ENCODE measurements at regions not wholly inside any gene's neighbourhood (a gene's known extent, or its start where the extent isn't known, plus 50 kb on each side); places are given as distances from the start of the nearest gene placed in this dataset.

DNA sequence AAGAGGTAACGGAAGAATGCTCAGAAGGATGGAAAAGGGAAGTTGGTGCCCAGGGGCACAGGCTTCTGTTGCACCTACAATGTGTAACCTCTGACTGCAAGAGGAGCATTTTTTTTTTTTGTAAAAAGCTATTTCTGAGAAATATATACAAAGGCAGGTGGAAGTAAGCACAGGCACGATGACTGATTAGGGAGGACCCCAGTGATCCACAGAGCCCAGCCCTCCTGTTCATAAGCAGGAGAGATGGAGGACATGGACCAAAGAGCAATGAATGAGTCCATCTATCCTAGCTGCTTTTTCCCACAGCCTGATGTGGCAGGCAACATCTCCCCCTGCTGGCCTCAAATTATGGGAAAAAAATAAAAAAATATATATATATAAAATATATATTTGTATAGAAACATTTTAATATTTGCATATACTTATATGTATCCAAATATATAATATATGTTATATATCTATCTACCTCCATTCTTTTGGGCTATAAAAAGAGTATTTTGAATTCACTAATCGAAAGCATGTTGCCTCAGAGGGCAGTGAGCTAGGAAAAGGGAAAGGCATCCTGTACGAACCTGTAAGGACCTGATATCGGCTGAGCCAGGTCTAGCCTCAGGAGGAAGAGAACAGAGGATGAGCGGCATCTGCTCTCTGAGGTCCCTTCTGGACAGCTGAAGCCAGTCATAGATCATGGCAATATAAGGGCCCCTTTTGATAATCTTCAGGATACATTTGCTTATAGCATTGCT, 166.0 kb upstream of the STK17B start:
- H3K9me3 ChIP-seq (replicated peaks in 1 of 3) = no peaks in the 10 kb centered on the region
- no peak overlapping the region for H3K4me3 ChIP-seq
- intact Hi-C loops (cut with DNase I) = no loop called here
- DNase-seq = peak in 1 of 7 donors; percentile 10
- no peaks in the 10 kb centered on the region for H3K36me3 ChIP-seq (replicated peaks in 1 of 2)
- H3K4me1 ChIP-seq (replicated peaks in 1 of 2) = no peaks in the 10 kb centered on the region
- TF ChIP-seq, protein P1, sequence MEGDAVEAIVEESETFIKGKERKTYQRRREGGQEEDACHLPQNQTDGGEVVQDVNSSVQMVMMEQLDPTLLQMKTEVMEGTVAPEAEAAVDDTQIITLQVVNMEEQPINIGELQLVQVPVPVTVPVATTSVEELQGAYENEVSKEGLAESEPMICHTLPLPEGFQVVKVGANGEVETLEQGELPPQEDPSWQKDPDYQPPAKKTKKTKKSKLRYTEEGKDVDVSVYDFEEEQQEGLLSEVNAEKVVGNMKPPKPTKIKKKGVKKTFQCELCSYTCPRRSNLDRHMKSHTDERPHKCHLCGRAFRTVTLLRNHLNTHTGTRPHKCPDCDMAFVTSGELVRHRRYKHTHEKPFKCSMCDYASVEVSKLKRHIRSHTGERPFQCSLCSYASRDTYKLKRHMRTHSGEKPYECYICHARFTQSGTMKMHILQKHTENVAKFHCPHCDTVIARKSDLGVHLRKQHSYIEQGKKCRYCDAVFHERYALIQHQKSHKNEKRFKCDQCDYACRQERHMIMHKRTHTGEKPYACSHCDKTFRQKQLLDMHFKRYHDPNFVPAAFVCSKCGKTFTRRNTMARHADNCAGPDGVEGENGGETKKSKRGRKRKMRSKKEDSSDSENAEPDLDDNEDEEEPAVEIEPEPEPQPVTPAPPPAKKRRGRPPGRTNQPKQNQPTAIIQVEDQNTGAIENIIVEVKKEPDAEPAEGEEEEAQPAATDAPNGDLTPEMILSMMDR (IDR thresholded peaks at IDR 0.05) = peak in 5 of 6 experiments; percentile 17 to 60 (median 36)
- TF ChIP-seq POLR2A (IDR thresholded peaks at IDR 0.05) = no peak
- H3K27ac ChIP-seq = no peak overlapping the region
- no peaks in the 10 kb centered on the region for H3K27me3 ChIP-seq
- 57 to 61% (median 58%) methylated on average over 6 of the region's 6 CpGs for WGBS, 4 donors

DNA sequence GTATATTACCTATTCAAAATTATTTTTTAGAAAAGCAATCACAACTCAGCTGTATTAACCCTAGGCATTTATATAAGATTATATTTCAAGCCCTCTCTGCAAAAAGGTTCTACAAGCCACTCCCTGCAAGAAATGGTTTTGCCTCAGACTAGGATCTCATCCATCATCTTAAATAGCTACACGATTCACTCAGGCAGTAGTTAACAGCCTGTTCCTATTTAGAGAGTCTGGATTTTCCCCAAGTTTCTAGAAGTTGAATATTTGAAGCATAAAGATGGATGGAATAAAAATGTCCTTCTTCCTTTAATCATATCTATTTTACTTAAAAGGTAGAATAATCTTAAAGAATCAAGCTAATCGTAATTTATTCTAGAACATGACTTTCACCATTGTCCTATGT, 167.1 kb upstream of the STK17B start:
- 47 to 67% (median 60%) methylated on average over 2 of the region's 2 CpGs for WGBS, 4 donors
- no peaks in the 10 kb centered on the region for H3K9me3 ChIP-seq (replicated peaks in 1 of 3)
- no peak overlapping the region for H3K27ac ChIP-seq
- DNase-seq = no peak
- no peak for TF ChIP-seq POLR2A (IDR thresholded peaks at IDR 0.05)
- TF ChIP-seq, protein P1 (IDR thresholded peaks at IDR 0.05) = no peak
- H3K27me3 ChIP-seq = no peaks in the 10 kb centered on the region
- H3K4me3 ChIP-seq = no peak overlapping the region
- intact Hi-C loops (cut with DNase I) = no loop called here
- H3K4me1 ChIP-seq (replicated peaks in 1 of 2) = no peaks in the 10 kb centered on the region
- no peaks in the 10 kb centered on the region for H3K36me3 ChIP-seq (replicated peaks in 1 of 2)

DNA sequence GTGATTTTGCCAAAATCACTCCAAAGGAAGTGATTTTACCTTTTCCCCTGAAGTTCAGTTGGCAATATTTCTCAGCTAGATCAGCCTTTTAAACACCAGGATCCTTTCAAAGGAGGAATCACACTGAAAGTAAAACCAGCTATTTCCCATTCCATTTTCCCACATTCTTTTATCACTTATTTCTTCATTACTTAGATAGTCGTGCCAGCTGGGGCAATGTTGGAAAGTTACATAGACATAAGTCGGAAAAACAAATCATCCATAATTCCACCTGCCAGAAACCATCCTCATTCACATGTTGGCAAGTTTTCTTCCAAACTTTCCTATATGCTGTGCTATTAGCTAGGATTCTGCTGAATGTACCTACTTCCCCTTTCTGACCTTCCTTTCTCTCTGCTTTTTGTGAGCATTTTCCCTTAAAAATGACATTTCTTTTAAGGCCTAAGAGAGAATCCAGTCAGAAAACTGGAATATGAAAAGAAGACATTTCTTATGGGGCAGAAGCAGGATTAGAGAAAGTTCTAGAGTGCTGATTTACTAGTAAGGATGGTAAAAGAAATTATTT, 170.0 kb upstream of the STK17B start:
- Histone ChIP-seq H3K36me3 (replicated peaks in 1 of 2) (no peaks in the 10 kb centered on the region), H3K4me3 (no peak overlapping the region), H3K9me3 (replicated peaks in 1 of 3) (no peaks in the 10 kb centered on the region), H3K27me3 (no peaks in the 10 kb centered on the region), H3K27ac (no peak overlapping the region), H3K4me1 (replicated peaks in 1 of 2) (no peaks in the 10 kb centered on the region)
- WGBS, 4 donors = 52 to 66% (median 59%) methylated on average over 2 of the region's 2 CpGs
- TF ChIP-seq, protein P1 (IDR thresholded peaks at IDR 0.05) = no peak
- TF ChIP-seq POLR2A (IDR thresholded peaks at IDR 0.05) = no peak
- intact Hi-C loops (cut with DNase I) = no loop called here
- DNase-seq = no peak

DNA sequence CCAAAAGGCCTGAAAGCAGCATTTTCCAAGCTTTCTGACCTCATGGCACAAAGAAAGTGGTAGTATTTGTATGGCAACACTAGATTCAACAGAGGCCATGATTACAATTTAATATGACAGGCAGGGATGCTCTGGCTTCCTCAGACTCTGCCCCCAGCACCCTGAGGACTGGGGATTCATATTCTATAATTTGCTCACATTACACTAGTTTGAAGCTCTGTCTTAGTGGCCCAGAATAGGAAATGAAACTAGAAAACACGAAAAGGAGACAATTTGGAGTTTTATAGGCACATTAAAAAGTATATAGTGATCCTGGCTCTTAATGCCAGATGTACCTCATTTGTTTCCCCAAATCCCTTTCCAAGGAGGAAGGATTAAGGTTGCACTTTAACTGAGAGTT, 173.0 kb upstream of the STK17B start:
- no peak for DNase-seq
- Histone ChIP-seq H3K27me3 (no peaks in the 10 kb centered on the region), H3K4me1 (replicated peaks in 1 of 2) (no peaks in the 10 kb centered on the region), H3K36me3 (replicated peaks in 1 of 2) (no peaks in the 10 kb centered on the region), H3K27ac (no peak overlapping the region), H3K9me3 (replicated peaks in 1 of 3) (no peaks in the 10 kb centered on the region), H3K4me3 (no peak overlapping the region)
- intact Hi-C loops (cut with DNase I) = no loop called here
- WGBS, 4 donors = 68 to 76% (median 73%) methylated on average over 1 of the region's 1 CpG
- TF ChIP-seq, protein P1 (IDR thresholded peaks at IDR 0.05) = no peak
- TF ChIP-seq POLR2A (IDR thresholded peaks at IDR 0.05) = no peak

Measured in adrenal gland (tissue), 9 donors.